Left ventricle myocardium inferior (tissue), 1 donor: ENCODE measurements at regions not wholly inside any gene's neighbourhood (a gene's known extent, or its start where the extent isn't known, plus 50 kb on each side); places are given as distances from the start of the nearest gene placed in this dataset.

ENCODE experiments used
- DNase-seq: peaks from one replicate; pipeline ENCODE4 v3.0.0-alpha.2; 2020
- H3K27ac ChIP-seq: fragments of 200-600 bp; replicated peaks from 2 replicates; pipeline ENCODE4 v1.8.0; 2021
- H3K27me3 ChIP-seq: fragments of 200-600 bp; 2 replicates; pipeline ENCODE4 v1.8.0; 2021; ENCODE audit warnings: low read depth
- H3K36me3 ChIP-seq: fragments of 200-600 bp; 2 replicates; pipeline ENCODE4 v1.8.0; 2021
- H3K4me1 ChIP-seq: fragments of 200-600 bp; 2 replicates; pipeline ENCODE4 v1.8.0; 2021
- H3K4me3 ChIP-seq: fragments of 200-600 bp; 2 replicates; pipeline ENCODE4 v1.8.0; 2021; ENCODE audit warnings: mild to moderate bottlenecking, moderate library complexity
- H3K9me3 ChIP-seq: fragments of 200-600 bp; replicated peaks from 2 replicates; pipeline ENCODE4 v1.8.0; 2021
- intact Hi-C: fragments of 100-400 bp; cut with micrococcal nuclease; formaldehyde crosslinking; loops from one replicate; pipeline ENCODE4 v1.11.0; 2022
- TF ChIP-seq, protein P1 (sequence below): fragments of 200-600 bp; IDR thresholded peaks from 2 replicates; pipeline ENCODE4 v1.8.0; 2021; ENCODE audit warnings: antibody characterized with exemption, mild to moderate bottlenecking, borderline replicate concordance
- donor health status: DM: no; HTN: yes; CAD: no; lungs with severe emphysema.

DNA sequence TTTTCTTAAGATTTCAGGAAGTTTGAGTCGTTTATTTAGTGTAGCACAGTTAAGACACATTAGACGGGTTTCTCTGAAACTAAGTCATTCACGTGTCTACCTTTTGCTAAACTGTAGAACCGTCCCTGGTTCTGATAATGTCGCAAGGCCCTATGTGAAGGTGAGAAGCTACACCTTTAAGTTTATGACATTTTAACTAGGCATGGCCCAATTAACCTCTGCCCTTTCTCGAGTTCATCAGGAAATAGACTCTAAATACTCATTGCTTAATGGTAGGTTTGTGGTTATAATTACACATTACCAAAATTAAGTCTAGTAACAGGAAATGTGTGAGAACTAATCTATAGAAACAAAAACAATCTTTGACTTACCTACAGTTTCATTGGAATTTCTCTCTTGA lies 126.6 kb upstream of the FZD8 start:
- H3K4me3 ChIP-seq, result no peak overlapping the region
- H3K27me3 ChIP-seq, result no peaks in the 10 kb centered on the region
- H3K27ac ChIP-seq, result no peak overlapping the region
- peaks cover 6% of the 10 kb centered on the region for H3K4me1 ChIP-seq
- H3K36me3 ChIP-seq, result no peaks in the 10 kb centered on the region
- DNase-seq, result no peak
- intact Hi-C loops, result no loop called here
- no peaks in the 10 kb centered on the region for H3K9me3 ChIP-seq
- TF ChIP-seq, protein P1, sequence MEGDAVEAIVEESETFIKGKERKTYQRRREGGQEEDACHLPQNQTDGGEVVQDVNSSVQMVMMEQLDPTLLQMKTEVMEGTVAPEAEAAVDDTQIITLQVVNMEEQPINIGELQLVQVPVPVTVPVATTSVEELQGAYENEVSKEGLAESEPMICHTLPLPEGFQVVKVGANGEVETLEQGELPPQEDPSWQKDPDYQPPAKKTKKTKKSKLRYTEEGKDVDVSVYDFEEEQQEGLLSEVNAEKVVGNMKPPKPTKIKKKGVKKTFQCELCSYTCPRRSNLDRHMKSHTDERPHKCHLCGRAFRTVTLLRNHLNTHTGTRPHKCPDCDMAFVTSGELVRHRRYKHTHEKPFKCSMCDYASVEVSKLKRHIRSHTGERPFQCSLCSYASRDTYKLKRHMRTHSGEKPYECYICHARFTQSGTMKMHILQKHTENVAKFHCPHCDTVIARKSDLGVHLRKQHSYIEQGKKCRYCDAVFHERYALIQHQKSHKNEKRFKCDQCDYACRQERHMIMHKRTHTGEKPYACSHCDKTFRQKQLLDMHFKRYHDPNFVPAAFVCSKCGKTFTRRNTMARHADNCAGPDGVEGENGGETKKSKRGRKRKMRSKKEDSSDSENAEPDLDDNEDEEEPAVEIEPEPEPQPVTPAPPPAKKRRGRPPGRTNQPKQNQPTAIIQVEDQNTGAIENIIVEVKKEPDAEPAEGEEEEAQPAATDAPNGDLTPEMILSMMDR, result no peak

DNA sequence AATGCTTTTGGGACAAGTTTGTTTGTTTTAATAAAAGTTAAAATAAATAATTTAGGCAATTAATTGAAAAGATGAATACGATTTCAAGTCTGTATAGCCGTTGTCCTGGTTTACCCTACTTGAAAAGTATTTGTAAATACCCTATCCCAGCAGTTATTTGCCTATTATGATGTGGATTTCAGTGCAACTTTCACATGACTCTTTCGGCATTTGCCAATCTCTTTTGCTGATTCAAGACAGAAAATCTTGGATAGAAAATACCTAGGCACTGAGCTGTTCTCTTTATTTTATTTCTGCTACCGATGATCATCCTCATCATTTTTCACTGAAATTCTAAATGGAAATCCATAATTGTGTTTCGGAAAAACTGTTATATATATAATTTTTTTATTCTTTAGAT lies 125.9 kb upstream of the FZD8 start:
- intact Hi-C loops, result no loop called here
- Histone ChIP-seq H3K4me1 (peaks cover 6% of the 10 kb centered on the region), H3K9me3 (no peaks in the 10 kb centered on the region), H3K27me3 (no peaks in the 10 kb centered on the region), H3K36me3 (no peaks in the 10 kb centered on the region), H3K4me3 (no peak overlapping the region), H3K27ac (no peak overlapping the region)
- DNase-seq, result no peak
- TF ChIP-seq, protein P1, result no peak

DNA sequence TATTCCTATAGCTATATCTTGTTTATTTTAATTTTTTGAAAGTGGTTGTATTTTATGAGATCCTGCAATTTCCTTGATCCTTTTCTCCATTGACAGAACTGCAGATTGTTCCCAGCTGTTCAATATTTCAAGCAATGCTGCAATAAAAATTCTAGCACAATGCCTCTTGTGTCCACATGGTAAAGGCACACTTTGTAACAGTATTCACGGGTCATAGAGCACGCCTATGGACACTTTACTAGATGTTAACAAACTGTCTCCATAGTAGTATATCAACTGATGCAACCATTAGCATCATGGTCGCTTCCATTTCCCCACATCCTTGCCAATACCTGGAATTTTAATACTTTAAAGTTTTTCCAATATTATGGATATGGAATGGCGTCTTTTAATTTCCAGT lies 123.9 kb upstream of the FZD8 start:
- Histone ChIP-seq H3K27ac (no peak overlapping the region), H3K27me3 (no peaks in the 10 kb centered on the region), H3K36me3 (no peaks in the 10 kb centered on the region), H3K4me3 (no peak overlapping the region), H3K9me3 (no peaks in the 10 kb centered on the region), H3K4me1 (peaks cover 3% of the 10 kb centered on the region)
- TF ChIP-seq, protein P1, result no peak
- DNase-seq, result no peak
- intact Hi-C loops, result no loop called here

DNA sequence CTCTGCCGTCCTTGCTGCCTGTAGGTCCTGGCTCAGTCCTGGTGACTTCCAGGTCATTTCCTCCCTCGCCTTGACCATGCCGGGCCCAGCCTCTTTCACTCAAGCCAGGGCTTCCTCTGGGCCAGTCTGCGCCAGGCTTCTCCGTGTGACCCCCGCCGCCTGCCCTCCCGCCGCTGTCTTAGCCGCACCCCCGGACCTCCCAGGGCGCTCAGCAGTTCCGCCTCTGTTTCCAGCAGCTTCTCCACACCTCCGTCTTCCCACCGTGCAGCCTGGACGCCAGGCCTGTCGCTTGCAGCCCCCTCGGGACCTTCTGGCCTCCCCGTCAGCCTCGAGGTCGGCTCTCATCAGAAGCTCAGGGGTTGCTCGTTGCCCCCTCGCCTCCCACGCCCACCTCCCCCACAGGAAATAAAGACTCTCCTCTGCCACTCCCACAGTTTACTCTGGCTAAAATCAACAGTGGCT lies 123.0 kb upstream of the FZD8 start:
- Histone ChIP-seq H3K9me3 (no peaks in the 10 kb centered on the region), H3K27ac (no peak overlapping the region), H3K4me1 (no peaks in the 10 kb centered on the region), H3K36me3 (no peaks in the 10 kb centered on the region), H3K27me3 (no peaks in the 10 kb centered on the region), H3K4me3 (peak overlapping the region; percentile 25)
- DNase-seq, result no peak
- TF ChIP-seq, protein P1, result no peak
- intact Hi-C loops, result no loop called here

DNA sequence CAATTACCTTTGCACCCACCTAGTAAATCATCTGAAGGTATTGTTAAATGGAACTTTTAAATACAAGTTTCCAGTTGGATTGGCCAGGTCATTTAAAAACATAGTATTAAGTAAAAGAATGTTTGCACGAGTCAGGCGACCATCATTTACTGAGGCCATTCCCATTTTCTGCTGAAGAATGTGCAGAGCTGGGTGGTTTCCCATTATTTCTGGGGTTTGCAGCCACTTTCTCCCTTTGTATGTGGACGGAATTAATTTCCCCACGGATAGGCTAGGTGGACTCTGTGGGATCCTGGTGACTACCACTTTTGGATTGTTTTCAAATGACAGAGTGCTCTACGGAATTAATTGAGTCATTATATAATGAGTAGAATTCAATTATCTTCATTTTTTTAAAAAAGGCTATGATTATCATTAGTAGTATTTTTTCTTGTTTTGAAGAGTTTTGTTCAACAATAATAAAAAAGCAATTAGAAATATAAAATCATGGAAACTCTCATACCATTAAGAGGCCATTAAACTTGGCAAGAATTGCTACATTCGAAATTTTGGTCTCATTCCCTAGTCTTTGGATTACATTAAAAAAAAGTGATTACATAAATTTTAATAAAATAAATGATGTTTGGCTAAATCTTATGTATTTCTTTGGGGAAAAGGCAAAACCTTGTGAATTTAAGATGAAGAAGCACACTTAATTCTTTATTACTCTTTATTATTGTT lies 120.4 kb upstream of the FZD8 start:
- Histone ChIP-seq H3K9me3 (peaks cover 7% of the 10 kb centered on the region), H3K27me3 (no peaks in the 10 kb centered on the region), H3K4me1 (no peaks in the 10 kb centered on the region), H3K36me3 (no peaks in the 10 kb centered on the region), H3K27ac (no peak overlapping the region), H3K4me3 (no peak overlapping the region)
- no peak for DNase-seq
- TF ChIP-seq, protein P1, result no peak
- intact Hi-C loops, result no loop called here
